ENCODE measurements at regions not wholly inside any gene's neighbourhood (a gene's known extent, or its start where the extent isn't known, plus 50 kb on each side); places are given as distances from the start of the nearest gene placed in this dataset.

DNA sequence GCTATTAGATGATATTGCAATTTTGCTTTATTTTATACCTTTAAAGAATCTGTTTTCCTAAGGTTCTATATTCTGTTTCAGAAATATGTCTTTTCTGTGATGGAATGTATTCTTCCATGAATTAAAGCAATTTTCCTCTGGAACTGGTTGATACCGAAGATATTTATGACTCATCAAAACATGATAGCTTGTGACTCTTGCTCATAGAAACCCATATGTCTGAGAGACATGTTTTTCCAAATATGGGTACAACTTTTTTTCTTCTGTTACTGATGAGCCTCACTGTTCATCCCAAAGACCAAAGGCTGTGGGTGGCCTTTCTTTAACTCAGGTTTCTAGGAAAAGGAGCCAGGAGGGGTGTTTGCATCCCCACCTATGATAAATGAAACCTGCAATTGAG, 126.1 kb upstream of the PAPPA start:
- Histone ChIP-seq H3F3A (ENCODE audit: insufficient read depth, low read length) (no peaks in the 10 kb centered on the region), H3K9me3 (replicated peaks; ENCODE audit: insufficient read depth, low read length) (no peaks in the 10 kb centered on the region), H3K9me2 (replicated peaks; ENCODE audit: insufficient read depth, low read length) (no peaks in the 10 kb centered on the region), H2AFZ (ENCODE audit: low read length) (no peak overlapping the region), H3K27ac (ENCODE audit: low read length) (no peak overlapping the region), H3K4me2 (ENCODE audit: low read depth, low read length) (no peak overlapping the region), H4K20me1 (ENCODE audit: insufficient read depth, low read length) (no peaks in the 10 kb centered on the region), H3K36me3 (replicated peaks; ENCODE audit: insufficient read depth, low read length) (no peaks in the 10 kb centered on the region), H3K9ac (ENCODE audit: low read length) (no peak overlapping the region), H3K4me1 (ENCODE audit: low read length) (no peaks in the 10 kb centered on the region), H3K79me2 (ENCODE audit: low read length) (no peaks in the 10 kb centered on the region), H3K4me3 (ENCODE audit: low read length) (no peak overlapping the region), H3K27me3 (replicated peaks; ENCODE audit: insufficient read depth, low read length) (no peaks in the 10 kb centered on the region)
- TF ChIP-seq EZH2 (optimal IDR thresholded peaks at IDR 0.05; ENCODE audit: low read depth, low read length) (no peak), EZH2phosphoT487 (IDR thresholded peaks at IDR 0.05; ENCODE audit: low read length) (no peak), CTCF (IDR thresholded peaks at IDR 0.05; ENCODE audit: low read length) (no peak)
- DNase-seq = no peak

- Histone ChIP-seq H3K79me2 (ENCODE audit: low read length) (no peaks in the 10 kb centered on the region), H3K4me2 (ENCODE audit: low read depth, low read length) (no peak overlapping the region), H3K9me2 (replicated peaks; ENCODE audit: insufficient read depth, low read length) (no peaks in the 10 kb centered on the region), H3K4me1 (ENCODE audit: low read length) (no peaks in the 10 kb centered on the region), H3K4me3 (ENCODE audit: low read length) (no peak overlapping the region), H4K20me1 (ENCODE audit: insufficient read depth, low read length) (no peaks in the 10 kb centered on the region), H3F3A (ENCODE audit: insufficient read depth, low read length) (no peaks in the 10 kb centered on the region), H2AFZ (ENCODE audit: low read length) (no peak overlapping the region), H3K27ac (ENCODE audit: low read length) (no peak overlapping the region), H3K27me3 (replicated peaks; ENCODE audit: insufficient read depth, low read length) (no peaks in the 10 kb centered on the region), H3K9ac (ENCODE audit: low read length) (no peak overlapping the region), H3K36me3 (replicated peaks; ENCODE audit: insufficient read depth, low read length) (no peaks in the 10 kb centered on the region), H3K9me3 (replicated peaks; ENCODE audit: insufficient read depth, low read length) (no peaks in the 10 kb centered on the region)
- no peak for DNase-seq
- TF ChIP-seq EZH2phosphoT487 (IDR thresholded peaks at IDR 0.05; ENCODE audit: low read length) (no peak), EZH2 (optimal IDR thresholded peaks at IDR 0.05; ENCODE audit: low read depth, low read length) (no peak), CTCF (IDR thresholded peaks at IDR 0.05; ENCODE audit: low read length) (no peak)
These were observed 125.6 kb upstream of the PAPPA start for GRCh38 chr9:116027951-116028350.

GRCh38 chr9:116030517-116030916, 123.1 kb upstream of the PAPPA start:
- Histone ChIP-seq H3K4me2 (ENCODE audit: low read depth, low read length) (no peak overlapping the region), H4K20me1 (ENCODE audit: insufficient read depth, low read length) (no peaks in the 10 kb centered on the region), H2AFZ (ENCODE audit: low read length) (no peak overlapping the region), H3K4me3 (ENCODE audit: low read length) (no peak overlapping the region), H3K4me1 (ENCODE audit: low read length) (no peaks in the 10 kb centered on the region), H3K27ac (ENCODE audit: low read length) (no peak overlapping the region), H3K79me2 (ENCODE audit: low read length) (no peaks in the 10 kb centered on the region), H3K9ac (ENCODE audit: low read length) (no peak overlapping the region), H3K36me3 (replicated peaks; ENCODE audit: insufficient read depth, low read length) (no peaks in the 10 kb centered on the region), H3K27me3 (replicated peaks; ENCODE audit: insufficient read depth, low read length) (no peaks in the 10 kb centered on the region), H3F3A (ENCODE audit: insufficient read depth, low read length) (no peaks in the 10 kb centered on the region), H3K9me2 (replicated peaks; ENCODE audit: insufficient read depth, low read length) (no peaks in the 10 kb centered on the region), H3K9me3 (replicated peaks; ENCODE audit: insufficient read depth, low read length) (no peaks in the 10 kb centered on the region)
- TF ChIP-seq EZH2 (optimal IDR thresholded peaks at IDR 0.05; ENCODE audit: low read depth, low read length) = no peak
- no peak for TF ChIP-seq EZH2phosphoT487 (IDR thresholded peaks at IDR 0.05; ENCODE audit: low read length)
- no peak for TF ChIP-seq CTCF (IDR thresholded peaks at IDR 0.05; ENCODE audit: low read length)
- no peak for DNase-seq
